GM21717 (cell line): ENCODE measurements at regions not wholly inside any gene's neighbourhood (a gene's known extent, or its start where the extent isn't known, plus 50 kb on each side); places are given as distances from the start of the nearest gene placed in this dataset.

ENCODE experiments used
- ATAC-seq: cut with Tn5 transposase; IDR thresholded peaks from one replicate; pipeline ENCODE4 v1.9.1; 2021; ENCODE audit warnings: mild to moderate bottlenecking, moderate library complexity; ENCODE audit not compliant: unreplicated experiment

DNA sequence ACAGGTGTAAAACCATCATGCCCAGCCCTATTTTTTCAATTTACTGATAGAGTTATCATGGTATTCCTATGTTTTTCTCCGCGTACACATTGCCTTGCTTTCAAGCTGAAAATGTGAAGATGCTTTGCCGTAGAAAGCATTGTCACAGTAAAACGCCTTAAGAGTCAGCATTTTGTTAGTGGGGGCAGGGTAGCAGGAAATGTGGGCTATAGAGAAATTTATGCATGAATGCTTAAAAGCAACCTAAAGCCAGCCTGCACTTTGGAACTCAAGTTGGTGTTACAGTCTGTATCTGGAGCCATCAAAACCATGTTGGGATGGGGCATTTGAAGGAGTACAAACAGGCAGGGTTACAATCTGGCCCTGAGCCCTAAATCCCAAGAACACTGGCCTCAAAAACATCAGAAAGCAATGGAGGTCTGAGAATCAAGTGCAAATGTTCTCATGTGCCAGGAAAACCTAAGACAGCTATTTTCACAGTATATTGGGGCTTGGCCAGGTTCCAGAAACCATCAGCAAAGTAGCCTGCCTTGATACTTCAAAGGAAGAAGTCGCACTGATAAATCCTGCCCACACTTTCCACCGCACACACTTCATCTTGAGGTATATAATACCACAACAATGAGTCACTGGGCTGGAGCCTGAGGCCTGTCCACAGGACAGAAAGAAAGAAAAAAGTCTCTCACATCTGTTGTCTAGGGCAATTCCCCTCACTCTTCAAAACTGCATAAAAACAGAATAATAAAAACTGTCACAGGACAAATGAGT, 313.8 kb downstream of the ENC1 start:
- peak; percentile 75 for ATAC-seq

DNA sequence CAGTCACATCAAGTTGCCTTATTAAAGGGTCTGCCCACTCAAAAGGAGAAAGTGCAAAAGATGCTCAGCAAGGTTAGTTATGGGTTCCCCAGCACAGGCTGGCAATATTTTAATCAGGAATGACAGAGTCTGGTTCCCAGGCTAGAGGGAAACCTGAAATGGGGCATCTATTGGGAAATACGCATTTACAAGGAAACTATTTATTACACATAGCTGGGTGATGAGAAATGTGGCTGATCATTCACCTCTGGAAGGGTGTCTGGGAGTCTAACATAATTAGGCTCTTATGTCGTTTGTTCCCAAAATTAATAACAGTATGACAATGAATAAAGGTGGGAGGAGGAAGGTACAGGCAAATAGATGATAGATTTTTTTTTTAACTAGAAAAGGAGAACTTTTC, 314.7 kb downstream of the ENC1 start:
- no peak for ATAC-seq

DNA sequence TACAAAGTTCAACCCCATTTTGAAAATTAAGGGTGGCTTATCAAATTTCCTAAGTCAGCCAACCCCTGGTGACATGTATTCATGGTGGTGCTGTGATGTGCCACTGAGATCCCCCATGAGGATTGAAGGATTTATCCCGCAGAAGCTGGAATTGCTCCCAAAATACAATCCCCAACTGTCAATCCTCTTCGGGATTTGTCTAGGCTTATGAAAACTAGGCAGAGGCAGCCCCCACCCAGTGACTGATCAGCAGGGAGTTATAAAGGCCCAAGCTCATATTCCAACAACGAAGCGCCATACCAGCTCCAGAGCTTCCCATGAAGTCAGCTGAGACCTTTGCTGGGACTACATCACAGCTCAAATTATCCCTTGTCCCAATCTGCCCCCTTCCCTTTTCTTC, 316.0 kb downstream of the ENC1 start:
- ATAC-seq: no peak

DNA sequence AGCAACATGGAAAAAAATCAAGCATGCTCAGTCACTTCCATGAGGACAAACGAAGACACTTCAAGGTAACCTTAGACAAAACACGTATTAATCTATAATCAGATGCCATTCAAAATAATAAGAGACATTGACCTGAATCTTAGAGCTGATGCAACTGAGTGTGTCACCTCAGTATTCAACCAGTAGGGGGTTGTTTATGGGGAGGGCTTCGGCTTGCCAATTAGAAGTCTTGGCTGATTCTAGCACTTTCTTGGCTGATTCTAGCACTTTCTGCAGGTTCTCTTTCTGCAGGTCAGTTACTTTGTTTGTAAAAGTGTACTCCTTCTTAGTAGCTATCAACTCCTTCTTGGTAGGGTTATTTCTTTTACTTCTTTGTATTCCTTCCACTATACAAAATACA, 317.6 kb downstream of the ENC1 start:
- no peak for ATAC-seq

DNA sequence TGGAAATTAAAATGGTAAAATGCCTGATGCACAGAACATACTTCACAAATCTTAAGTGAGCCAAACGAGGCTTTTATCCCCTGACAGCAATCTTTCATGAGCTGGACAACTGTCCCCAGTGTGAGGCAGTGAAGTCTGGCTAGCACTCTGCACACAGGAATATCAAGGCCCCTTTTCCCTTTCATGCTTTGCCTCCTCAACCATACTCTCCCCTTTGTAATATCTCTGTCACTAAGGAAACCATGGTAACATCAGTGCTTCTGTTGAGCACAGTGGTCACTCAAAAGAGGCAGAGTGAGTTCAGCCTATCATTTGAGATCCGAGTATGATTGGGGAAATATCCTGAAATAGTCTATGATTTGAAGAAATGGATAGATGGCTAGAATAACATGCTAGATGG, 318.3 kb downstream of the ENC1 start:
- no peak for ATAC-seq

DNA sequence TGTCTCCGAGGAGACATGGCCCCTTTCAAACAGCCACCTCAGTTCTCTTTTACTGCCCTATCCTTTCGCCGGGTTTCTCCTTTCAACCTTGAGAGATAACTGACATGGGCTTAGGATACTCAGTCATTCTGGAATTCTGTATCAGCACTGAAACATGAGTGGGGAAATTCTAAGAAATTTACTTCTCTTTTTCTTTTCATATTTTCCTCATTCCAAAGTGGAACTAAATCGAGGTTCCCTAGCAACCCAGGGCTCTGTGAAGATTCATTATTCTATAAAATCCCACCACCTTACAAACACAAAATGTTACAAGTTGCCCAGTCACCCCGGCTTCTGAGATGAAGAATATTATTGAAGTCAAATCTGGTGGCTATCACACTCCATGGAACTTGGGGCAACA, 319.2 kb downstream of the ENC1 start:
- ATAC-seq: no peak

DNA sequence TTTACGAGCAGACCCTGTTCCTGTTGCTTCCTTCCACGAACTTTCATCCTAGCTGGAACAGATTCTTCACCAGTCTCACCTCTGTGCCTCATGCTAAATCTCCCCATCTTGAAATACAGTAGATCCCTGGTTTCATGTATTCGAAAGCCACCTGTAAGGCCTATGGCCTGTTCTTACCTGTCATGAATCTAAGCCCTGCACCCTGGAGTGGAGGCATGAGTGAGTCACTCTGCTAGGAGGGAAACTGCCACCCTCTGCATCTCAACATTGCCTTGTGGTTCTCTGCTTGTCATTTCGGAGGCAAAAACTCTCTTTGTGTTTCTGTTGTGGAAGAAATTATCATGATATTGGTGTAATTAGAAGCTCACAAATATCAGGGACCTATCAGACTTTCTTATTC, 320.0 kb downstream of the ENC1 start:
- ATAC-seq: no peak

DNA sequence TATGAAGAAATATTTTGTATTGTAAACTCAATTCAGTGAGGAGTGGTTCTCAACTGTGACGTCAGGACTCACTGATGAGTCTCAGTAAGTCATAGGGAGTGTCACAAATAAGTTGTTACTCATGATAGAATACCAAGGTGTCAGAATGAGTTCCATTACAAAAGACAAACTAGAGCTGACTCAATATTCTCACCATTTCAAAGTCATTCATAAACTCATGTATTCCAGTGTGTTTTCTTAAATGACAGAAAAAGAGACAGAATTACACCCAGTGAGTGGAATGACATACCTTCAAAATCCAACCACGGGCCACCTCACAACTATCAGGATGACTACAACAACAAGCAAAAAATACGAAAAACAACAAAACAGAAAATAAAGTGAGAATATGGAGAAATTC, 321.5 kb downstream of the ENC1 start:
- ATAC-seq: no peak

DNA sequence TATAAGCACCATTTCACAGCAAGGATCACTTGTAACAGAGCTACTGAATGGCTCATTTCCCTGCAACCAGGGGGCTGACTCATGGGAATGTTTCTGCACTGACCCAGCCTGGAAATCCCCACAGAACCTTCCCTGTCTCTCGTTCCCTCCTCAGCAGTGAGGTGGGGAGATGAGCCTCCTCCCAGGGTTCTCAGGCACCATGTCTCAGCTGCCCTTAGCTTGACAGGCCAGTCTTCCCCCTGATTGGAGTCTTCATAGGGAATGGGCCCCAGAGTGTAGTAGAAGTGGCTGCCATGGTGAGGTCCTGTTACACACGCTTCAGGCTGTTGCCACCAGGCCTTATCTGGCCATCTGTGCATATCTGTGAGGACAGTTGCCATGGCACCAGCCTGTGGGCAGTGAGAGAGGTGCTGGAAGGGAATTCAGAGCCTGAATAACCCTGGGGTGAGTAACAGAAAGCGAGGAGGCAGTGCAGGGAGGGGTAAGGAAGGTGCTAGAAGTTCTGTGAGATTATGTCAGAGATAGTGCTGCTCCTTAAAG, 324.4 kb downstream of the ENC1 start:
- peak; percentile 43 for ATAC-seq

DNA sequence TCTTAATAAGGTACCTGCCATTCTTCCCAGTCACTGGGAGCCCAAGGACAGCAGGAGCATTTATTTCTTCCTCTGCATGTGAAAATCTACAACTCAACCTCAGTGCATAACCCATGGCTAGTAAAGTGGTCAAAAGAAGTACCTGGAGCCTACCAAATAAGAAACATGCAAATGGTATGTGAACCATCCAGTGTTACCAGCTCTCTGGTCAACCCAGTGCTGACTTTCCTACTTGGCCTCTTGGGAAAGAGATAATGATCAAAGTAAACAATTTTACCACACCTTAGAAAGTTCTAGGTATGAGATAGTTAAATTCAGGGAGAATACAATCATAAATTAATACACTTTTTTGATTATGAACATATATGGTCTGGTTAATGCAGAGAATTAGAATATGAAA, 325.6 kb downstream of the ENC1 start:
- no peak for ATAC-seq

DNA sequence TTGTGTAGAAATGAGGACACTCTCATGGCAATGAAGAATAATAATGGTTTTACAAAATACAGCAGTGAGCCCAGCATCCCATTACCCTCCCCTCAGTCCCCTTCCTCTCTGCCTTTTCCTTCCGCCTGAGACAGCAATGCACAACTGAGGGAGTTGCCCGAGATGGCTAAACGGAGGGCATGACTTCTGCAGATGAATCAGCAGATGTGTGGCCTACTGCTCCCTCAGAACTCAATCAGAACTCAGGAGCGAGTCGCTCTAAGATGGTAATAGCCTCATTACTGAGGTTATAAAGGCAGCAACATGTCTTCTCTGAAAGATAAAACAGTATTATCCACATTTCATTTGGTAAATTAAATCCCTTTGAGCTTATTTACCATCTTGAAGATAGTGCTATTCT, 326.6 kb downstream of the ENC1 start:
- no peak for ATAC-seq

DNA sequence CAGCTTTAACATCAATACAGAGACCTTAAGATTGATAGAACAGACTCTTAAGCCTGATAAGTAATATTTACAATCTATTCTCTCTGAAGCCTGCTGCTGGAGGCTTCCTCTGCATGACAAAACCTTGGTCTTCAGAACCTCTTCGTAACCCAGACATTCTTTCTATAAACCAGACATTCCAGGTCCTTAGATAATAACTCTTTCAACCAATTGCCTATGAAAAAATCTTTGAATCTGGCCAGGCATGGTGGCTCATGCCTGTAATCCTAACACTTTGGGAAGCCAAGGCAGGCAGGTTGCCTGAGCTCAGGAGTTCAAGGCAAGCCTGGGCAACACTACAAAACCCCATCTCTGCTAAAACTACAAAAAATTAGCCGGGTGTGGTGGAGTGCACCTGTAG, 327.8 kb downstream of the ENC1 start:
- ATAC-seq: no peak

DNA sequence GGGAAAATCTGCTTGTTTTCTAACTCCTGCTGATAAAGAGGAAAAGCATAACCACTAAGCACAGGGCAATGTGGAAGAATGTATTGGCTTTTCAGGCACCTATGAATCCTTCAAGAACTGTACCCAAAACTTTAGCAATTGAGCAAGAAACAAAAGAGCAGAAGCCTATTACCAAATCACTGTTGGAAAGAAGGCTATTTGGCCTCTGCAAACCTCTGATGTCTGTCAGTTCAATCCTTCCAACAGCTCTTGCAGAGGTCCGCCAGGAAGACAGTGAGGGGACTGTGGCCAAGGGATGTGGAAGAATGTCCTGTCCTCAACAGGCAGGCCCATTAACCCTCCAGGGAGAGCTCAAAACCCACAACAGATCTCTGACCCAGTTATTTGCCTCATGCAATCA, 328.6 kb downstream of the ENC1 start:
- ATAC-seq: no peak

DNA sequence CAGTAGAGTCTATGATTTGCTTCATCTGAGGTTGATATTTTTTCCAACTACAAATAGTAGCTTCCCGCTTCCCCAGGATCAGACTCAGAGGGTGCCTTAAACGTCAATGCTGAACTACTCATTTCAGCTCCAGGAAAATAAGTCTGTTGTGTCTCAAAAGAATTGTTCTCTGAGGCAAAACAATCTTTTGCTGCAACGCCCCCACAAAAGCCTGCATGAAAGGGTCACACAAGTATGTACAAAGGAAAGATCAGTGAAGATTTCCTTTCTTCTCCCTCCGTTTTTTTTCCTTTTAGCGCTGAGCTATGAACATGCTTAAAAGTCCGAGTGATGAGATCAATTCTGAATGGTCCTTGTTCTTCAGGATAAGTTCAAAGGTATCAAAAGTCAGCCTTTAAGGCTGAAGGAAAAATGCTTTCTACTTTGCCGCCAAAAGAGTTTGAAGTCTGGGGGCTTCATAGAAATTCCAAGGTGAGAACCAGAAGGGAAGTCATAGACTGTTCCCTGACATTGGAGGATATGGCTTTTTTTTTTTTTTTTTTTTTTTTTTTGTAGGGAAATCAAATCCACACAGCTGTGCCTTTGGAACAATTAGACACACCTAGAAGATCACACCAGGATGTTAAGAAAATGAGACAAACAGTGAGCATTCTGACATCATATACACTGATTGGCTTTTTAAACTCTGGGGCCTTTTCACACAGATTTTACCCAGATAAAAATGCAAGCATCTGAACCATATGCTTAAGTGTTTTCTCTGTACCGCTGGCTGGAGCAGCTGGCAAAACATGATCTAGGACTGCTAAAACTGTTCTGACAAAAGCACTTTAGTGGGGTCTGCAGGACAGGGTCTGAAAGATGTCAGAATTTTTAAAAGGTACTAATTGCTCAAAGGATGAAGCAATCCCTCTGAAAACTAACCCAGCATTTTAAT, 329.3 kb downstream of the ENC1 start:
- ATAC-seq: no peak

DNA sequence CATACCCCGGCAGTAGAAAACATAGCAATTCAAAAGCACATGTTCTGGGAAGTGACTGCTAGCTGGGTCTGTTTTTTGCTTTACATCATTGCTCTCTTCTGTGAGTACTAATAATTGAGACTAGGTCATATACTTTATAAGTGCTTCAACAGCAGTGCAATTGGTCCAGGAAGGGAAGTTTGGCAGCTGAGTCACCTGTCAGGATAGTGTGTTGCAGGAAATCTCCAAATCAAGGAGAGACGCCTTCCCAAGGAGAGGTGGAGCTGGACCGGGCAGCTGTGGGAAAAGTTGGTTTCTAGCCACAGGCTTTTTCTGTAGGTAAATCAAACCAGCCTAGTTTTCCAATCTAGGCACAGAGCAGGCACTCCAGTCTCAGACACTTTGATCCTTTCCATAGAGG, 330.1 kb downstream of the ENC1 start:
- ATAC-seq: no peak

DNA sequence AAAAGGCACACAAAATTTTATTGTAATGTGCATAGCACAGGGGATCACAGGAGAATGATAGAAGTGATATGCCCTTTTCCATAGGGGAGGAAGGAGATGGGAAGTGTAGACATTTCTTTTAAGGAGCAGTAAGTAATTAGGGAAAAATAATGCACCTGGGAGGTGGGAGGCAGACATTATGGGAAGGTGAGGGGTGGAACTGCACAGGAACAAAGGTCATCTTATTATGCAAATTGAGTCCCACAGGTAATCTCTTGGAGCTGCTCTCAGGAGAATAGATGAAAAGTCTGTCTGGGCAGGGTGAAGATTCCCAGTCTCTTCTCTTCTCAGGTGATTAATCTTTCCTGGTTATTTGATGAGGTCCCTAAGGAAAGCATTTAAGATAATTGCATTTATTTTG, 331.5 kb downstream of the ENC1 start:
- ATAC-seq: no peak

DNA sequence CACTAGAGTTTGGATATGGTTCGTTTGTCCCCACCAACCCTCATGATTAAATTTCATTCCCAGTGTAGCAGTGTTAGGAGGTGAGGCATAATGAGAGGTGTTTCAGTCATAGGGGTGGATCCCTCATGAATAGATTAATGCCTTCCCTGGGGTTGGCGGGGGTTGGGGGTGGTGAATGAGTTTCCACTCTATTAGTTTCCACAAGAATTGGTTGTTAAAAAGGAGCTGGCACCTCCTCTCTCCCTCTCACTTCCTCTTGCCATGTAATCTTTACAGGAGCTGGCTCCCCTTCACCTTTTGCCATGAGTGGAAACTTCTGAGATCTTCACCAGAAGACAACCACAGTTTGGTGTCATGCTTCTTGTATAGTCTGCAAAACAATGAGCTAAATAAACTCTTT, 333.7 kb downstream of the ENC1 start:
- no peak for ATAC-seq

DNA sequence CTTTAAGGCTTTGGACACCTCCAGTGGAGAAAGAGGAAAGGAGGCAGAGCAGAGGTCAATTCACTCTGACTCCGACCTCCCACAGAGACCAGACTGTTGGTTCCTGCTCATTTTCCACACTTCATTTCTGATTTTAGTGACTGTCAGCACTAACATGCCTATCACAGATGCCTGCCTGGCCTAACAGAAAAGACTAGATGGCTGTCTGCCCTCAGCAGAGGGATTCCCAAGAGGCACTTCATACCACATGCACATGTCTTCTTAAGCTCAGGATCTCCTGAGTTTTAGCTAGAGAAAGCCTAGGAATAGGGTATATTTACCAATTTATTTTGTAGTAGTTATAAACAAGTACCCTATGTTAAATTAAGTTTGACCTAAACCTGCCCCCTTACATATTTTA, 336.0 kb downstream of the ENC1 start:
- no peak for ATAC-seq

DNA sequence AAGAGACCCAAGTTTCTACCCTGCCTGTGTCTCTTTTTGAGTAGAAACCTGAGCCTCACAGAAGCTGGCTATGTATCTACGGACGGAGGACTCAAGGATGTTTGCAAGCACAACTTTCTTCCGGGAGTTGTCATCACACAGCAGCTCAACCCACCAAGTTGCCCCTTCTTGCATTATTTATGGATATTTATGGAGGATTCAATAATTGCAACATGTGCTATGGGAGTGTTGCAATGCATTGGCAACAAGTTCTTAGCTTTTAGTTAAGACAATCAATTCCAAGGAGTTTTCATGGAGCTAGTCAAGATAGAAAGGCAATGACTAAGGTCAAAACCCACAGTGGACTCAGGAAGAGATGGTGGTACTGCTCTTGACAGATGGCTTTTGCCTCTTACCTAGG, 336.9 kb downstream of the ENC1 start:
- ATAC-seq: no peak

DNA sequence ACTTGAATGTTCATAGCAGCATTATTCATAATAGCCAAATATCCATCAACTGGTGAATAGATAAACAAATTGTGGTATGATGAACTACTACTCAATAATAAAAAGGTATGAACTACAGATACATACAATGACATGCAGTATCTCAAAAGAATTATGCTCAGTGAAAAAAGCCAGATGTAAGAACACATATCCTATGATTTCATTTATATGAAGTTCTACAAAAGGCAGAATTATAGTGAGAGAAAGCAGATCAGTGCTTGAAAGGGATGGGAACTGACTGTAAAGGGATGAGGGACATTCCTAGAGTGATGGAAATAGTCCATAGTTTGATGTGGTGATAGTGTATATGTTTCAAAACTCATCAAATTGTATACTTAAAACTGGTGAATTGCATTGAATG, 339.0 kb downstream of the ENC1 start:
- ATAC-seq: no peak

DNA sequence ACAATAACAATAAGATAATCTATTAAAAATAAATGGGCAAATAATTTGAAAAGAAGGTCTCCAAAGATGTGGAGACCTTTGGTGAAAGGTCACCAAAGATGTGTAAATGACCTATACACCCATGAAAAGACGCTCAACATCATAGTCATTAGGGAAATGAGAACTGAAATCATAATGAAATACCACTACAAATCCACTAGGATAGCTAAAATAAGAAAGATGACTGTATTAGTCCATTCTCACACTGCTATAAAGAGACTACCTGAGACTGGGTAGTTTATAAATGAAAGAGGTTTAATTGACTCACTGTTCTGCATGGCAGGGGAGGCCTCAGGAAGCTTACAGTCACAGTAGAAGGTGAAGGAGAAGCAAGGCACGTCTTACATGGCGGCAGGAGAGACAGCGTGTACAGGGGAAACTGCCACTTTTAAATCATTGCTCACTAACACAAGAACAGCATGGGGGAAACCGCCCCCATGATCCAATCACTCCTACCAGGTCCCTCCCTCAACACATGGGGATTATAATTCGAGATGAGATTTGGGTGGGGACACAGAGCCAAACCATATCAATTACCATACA, 339.6 kb downstream of the ENC1 start:
- no peak for ATAC-seq

DNA sequence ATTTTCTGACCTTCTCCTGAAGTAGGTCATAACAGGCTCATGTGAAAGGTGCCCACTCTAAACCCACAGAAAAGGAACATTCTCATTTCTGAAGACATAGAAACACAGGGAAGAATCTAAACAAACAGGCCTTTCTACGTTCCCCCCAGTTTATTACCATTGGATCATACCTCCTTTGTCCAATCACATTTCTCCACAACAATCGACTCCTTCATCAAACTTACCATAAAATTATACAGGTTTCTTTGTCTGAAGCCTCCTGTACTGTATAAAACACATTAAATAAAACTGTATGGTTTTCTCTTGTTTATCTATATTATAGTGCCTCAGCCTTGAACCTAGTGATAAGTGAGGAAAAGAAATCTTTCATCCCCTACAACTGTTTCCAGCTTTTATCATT, 340.7 kb downstream of the ENC1 start:
- no peak for ATAC-seq
